Esophagus mucosa (tissue), 1 donor: ENCODE measurements at regions not wholly inside any gene's neighbourhood (a gene's known extent, or its start where the extent isn't known, plus 50 kb on each side); places are given as distances from the start of the nearest gene placed in this dataset.

Experiments
- ATAC-seq: fragments of 200-7000 bp; cut with Tn5 transposase; one replicate; pipeline ENCODE4 v1.9.1; 2020
- donor health status: DM: yes; HTN: yes; CAD: no.

- no peak for ATAC-seq
Observed at GRCh38 chr20:60446267-60447111, 488.3 kb downstream of the CDH26 start.

GRCh38 chr20:60447703-60448102 lies 489.5 kb downstream of the CDH26 start:
- no peak for ATAC-seq

GRCh38 chr20:60453388-60454246 lies 495.4 kb downstream of the CDH26 start:
- no peak for ATAC-seq

GRCh38 chr20:60454491-60454890 lies 496.3 kb downstream of the CDH26 start:
- ATAC-seq = no peak

- no peak for ATAC-seq
Observed at GRCh38 chr20:60455272-60455671, 497.0 kb downstream of the CDH26 start.

- ATAC-seq = no peak
Observed at GRCh38 chr20:60459212-60459611, 501.0 kb downstream of the CDH26 start.

GRCh38 chr20:60461993-60462392 lies 503.8 kb downstream of the CDH26 start:
- no peak for ATAC-seq

GRCh38 chr20:60463798-60464197 lies 505.6 kb downstream of the CDH26 start:
- ATAC-seq = no peak

GRCh38 chr20:60465439-60465838 lies 507.2 kb downstream of the CDH26 start:
- no peak for ATAC-seq

GRCh38 chr20:60465993-60466686 lies 507.9 kb downstream of the CDH26 start:
- no peak for ATAC-seq

GRCh38 chr20:60466687-60467022 lies 508.4 kb downstream of the CDH26 start:
- no peak for ATAC-seq

- no peak for ATAC-seq
Observed at GRCh38 chr20:60467078-60467477, 508.9 kb downstream of the CDH26 start.

GRCh38 chr20:60467771-60468170 lies 509.5 kb downstream of the CDH26 start:
- no peak for ATAC-seq

GRCh38 chr20:60469829-60470228 lies 511.6 kb downstream of the CDH26 start:
- no peak for ATAC-seq

GRCh38 chr20:60470366-60470765 lies 512.1 kb downstream of the CDH26 start:
- no peak for ATAC-seq

- no peak for ATAC-seq
Observed at GRCh38 chr20:60473211-60473610, 515.0 kb downstream of the CDH26 start.

GRCh38 chr20:60474385-60474910 lies 516.2 kb downstream of the CDH26 start:
- no peak for ATAC-seq

- ATAC-seq = no peak
Observed at GRCh38 chr20:60476045-60476444, 517.8 kb downstream of the CDH26 start.

GRCh38 chr20:60477958-60478357 lies 519.7 kb downstream of the CDH26 start:
- no peak for ATAC-seq

- no peak for ATAC-seq
Observed at GRCh38 chr20:60478533-60478932, 520.3 kb downstream of the CDH26 start.

GRCh38 chr20:60480950-60481742 lies 522.9 kb downstream of the CDH26 start:
- no peak for ATAC-seq

GRCh38 chr20:60481743-60482133 lies 523.5 kb downstream of the CDH26 start:
- ATAC-seq = no peak
